Activated CD4-positive, alpha-beta T cell treated with anti-CD3 and anti-CD28 coated beads for 36 hours (primary cell): ENCODE measurements at regions not wholly inside any gene's neighbourhood (a gene's known extent, or its start where the extent isn't known, plus 50 kb on each side); places are given as distances from the start of the nearest gene placed in this dataset.

Experiments used
- ATAC-seq: fragments of 200-7000 bp; cut with Tn5 transposase; one replicate; pipeline ENCODE4 v1.10.0; 2021; ENCODE audit warnings: mild to moderate bottlenecking, moderate library complexity
- CTCF ChIA-PET: fragments of 350-600 bp; sonication (Branson Sonifier 250); formaldehyde crosslinking; loops from one replicate; lab custom pipeline; 2021; ENCODE audit warnings: antibody characterized with exemption; lab: Charles Lee
- POLR2A ChIA-PET: fragments of 350-600 bp; sonication (Branson Sonifier 250); formaldehyde crosslinking; loops from one replicate; lab custom pipeline; 2021; ENCODE audit warnings: antibody characterized with exemption, inconsistent platforms; lab: Charles Lee
- DNase-seq: peaks from one replicate; pipeline ENCODE4 v3.0.0-alpha.2; 2020
- H3K27ac Mint-ChIP-seq: one replicate; pipeline ENCODE4 v1.8.0; 2021; ENCODE audit warnings: mixed read lengths
- H3K27me3 Mint-ChIP-seq: one replicate; pipeline ENCODE4 v1.8.0; 2021; ENCODE audit warnings: mixed read lengths
- H3K36me3 Mint-ChIP-seq: one replicate; pipeline ENCODE4 v1.8.0; 2021; ENCODE audit warnings: low read depth, mixed read lengths
- H3K4me1 Mint-ChIP-seq: one replicate; pipeline ENCODE4 v1.8.0; 2021; ENCODE audit warnings: mixed read lengths
- H3K4me3 Mint-ChIP-seq: one replicate; pipeline ENCODE4 v1.8.0; 2021; ENCODE audit warnings: mild to moderate bottlenecking, moderate library complexity, mixed read lengths
- H3K9me3 Mint-ChIP-seq: one replicate; pipeline ENCODE4 v1.8.0; 2021; ENCODE audit warnings: low read depth, mixed read lengths
- intact Hi-C, 2 experiments: fragments of 100-400 bp; cut with DNase I in 1 of 2; cut with micrococcal nuclease in 1 of 2; formaldehyde crosslinking; loops; one replicate each; pipeline versions ENCODE4 v1.14.2 to v1.15.1; 2022 to 2024; cut with DNase I, micrococcal nuclease

DNA sequence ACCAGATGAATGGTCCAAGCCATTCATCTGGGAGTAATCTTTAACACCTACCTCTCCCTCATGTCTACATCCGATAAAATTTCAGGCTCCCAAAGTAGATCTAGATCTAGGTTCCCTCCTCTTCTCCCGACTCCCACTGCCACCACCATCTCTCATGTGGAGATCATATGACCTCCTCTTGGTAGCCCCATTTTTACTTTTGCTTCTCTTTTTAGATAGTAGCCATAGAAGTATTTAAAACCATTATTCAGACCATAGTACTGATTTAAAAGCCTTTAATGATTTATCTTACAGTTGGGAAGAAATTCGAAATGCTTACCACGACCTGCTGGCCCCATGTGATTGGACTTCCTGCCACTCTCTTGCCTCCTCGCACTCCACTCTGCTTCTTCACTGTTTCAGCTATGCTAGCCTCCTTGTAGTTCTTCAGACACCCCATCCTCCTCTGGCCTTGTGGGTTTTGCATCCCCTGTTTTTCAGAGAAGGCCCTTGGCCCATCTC lies 98.5 kb downstream of the RASSF10 start:
- Mint-ChIP-seq H3K4me3 (no peak overlapping the region), H3K27me3 (peaks cover 17% of the 10 kb centered on the region), H3K9me3 (no peaks in the 10 kb centered on the region), H3K27ac (no peak overlapping the region), H3K4me1 (no peaks in the 10 kb centered on the region), H3K36me3 (no peaks in the 10 kb centered on the region)
- ATAC-seq (no peak), DNase-seq (no peak)
- ChIA-PET CTCF (no interaction called here), POLR2A (no interaction called here)
- intact Hi-C loops, result no loop called here

GRCh38 chr11:13108416-13108815 lies 99.3 kb downstream of the RASSF10 start:
- ChIA-PET POLR2A (no interaction called here), CTCF (no interaction called here)
- Mint-ChIP-seq H3K27ac (no peak overlapping the region), H3K27me3 (peaks cover 17% of the 10 kb centered on the region), H3K4me3 (no peak overlapping the region), H3K9me3 (no peaks in the 10 kb centered on the region), H3K4me1 (no peaks in the 10 kb centered on the region), H3K36me3 (no peaks in the 10 kb centered on the region)
- DNase-seq, result no peak
- no peak for ATAC-seq
- intact Hi-C loops, result no loop called here

DNA sequence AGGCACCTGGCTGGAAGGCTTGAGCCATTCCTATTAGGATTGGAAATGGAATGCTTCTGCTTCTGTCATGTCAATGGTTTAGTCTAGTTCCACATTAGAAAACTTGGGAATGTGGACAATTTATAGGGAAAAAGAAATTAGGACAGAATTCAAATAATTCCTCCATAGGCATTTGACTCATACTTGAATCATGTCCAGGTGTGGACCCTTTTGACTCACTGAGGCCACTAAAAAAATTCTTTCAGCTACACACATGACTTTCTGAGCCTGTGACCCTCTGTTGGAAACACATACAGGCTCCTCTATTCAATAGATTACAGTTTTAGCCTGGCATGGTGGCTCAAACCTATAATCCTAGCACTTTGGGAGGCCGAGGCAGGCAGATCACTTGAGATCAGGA lies 100.5 kb downstream of the RASSF10 start:
- H3K36me3 Mint-ChIP-seq, result no peaks in the 10 kb centered on the region
- ATAC-seq (no peak), DNase-seq (no peak)
- ChIA-PET POLR2A (no interaction called here), CTCF (no interaction called here)
- intact Hi-C loops, result no loop called here
- H3K9me3 Mint-ChIP-seq, result no peaks in the 10 kb centered on the region
- H3K4me1 Mint-ChIP-seq, result no peaks in the 10 kb centered on the region
- no peak overlapping the region for H3K27ac Mint-ChIP-seq
- no peak overlapping the region for H3K4me3 Mint-ChIP-seq
- peaks cover 20% of the 10 kb centered on the region for H3K27me3 Mint-ChIP-seq

GRCh38 chr11:13110145-13110544 lies 101.0 kb downstream of the RASSF10 start:
- Mint-ChIP-seq H3K4me3 (no peak overlapping the region), H3K27me3 (peaks cover 16% of the 10 kb centered on the region), H3K9me3 (no peaks in the 10 kb centered on the region), H3K27ac (no peak overlapping the region), H3K36me3 (no peaks in the 10 kb centered on the region), H3K4me1 (no peaks in the 10 kb centered on the region)
- ATAC-seq (no peak), DNase-seq (no peak)
- POLR2A ChIA-PET, result no interaction called here
- intact Hi-C loops, result no loop called here
- CTCF ChIA-PET, result interaction anchor here (0.6 kb wide), 1 partner anchor 10 kb away, joined by 3 read pairs; no protein-coding TSS in a partner anchor

GRCh38 chr11:13110929-13111812 lies 102.1 kb downstream of the RASSF10 start:
- no peak for DNase-seq
- Mint-ChIP-seq H3K27me3 (peaks cover 15% of the 10 kb centered on the region), H3K27ac (no peak overlapping the region), H3K9me3 (no peaks in the 10 kb centered on the region), H3K36me3 (no peaks in the 10 kb centered on the region), H3K4me1 (no peaks in the 10 kb centered on the region), H3K4me3 (no peak overlapping the region)
- intact Hi-C loops, result no loop called here
- ChIA-PET POLR2A (no interaction called here), CTCF (interaction anchor here (0.6 kb wide), 1 partner anchor 9 kb away, joined by 3 read pairs; no protein-coding TSS in a partner anchor)
- ATAC-seq, result no peak

DNA sequence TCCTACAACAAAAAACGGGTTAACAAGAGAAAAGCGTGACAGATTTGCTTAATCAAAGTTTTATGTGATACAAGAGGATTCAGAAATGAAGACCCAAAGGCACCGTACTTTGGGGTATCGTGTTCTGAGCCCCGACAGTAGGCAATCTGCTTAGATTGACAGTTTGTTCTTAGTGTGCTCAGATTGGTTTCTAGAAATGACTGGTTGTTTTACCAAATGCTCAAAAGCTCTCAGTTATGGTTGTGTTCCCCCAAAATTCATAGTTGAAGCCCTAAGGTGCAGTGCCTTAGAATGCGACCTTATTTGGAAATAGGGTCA lies 102.7 kb downstream of the RASSF10 start:
- Mint-ChIP-seq H3K27me3 (peaks cover 19% of the 10 kb centered on the region), H3K4me1 (no peaks in the 10 kb centered on the region), H3K36me3 (no peaks in the 10 kb centered on the region), H3K9me3 (no peaks in the 10 kb centered on the region), H3K27ac (no peak overlapping the region), H3K4me3 (no peak overlapping the region)
- ATAC-seq (no peak), DNase-seq (no peak)
- intact Hi-C loops, result no loop called here
- CTCF ChIA-PET, result no interaction called here
- POLR2A ChIA-PET, result no interaction called here

DNA sequence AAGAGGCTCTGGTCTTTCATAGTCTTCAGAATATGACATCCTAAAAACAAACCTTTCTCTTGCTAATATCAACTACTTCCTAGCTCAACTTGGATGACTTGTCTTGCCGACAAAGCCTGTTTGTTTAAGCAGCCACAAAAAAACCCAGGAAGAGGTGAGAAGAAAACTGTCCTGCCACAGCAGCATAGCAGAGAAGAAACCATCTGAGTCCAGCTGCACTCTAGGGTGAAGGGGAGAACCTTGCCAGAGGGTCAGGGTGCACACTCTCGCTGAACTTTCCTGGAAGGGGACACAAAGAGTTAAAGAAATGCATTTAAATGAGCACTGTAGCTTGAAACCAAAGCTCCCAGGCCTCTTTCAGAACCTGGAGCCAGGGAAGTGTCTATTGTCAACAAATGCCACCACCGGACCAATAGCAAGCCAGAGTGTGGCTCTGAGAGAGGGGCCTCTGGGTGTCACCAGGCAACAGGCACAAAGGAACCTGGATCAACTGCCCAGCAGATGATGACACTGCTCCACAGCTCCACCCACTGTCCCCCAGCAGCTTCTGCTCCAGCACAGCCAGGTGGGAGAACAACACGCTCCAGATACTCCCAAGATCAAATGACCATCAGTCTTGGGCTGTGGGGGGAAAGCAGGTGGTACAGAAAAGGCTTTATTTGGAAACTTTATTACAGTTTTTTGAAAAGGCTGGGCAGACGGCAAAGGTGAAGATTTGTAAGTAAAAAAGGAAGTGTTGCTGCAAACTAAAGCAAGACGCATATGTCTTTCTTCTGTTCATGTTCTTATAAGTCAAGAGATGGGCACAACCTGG lies 105.7 kb downstream of the RASSF10 start:
- DNase-seq (no peak), ATAC-seq (no peak)
- no peak overlapping the region for H3K27ac Mint-ChIP-seq
- H3K4me3 Mint-ChIP-seq, result no peak overlapping the region
- no peaks in the 10 kb centered on the region for H3K9me3 Mint-ChIP-seq
- H3K27me3 Mint-ChIP-seq, result peaks cover 24% of the 10 kb centered on the region
- no peaks in the 10 kb centered on the region for H3K36me3 Mint-ChIP-seq
- H3K4me1 Mint-ChIP-seq, result no peaks in the 10 kb centered on the region
- intact Hi-C loops, result no loop called here
- CTCF ChIA-PET, result no interaction called here
- POLR2A ChIA-PET, result no interaction called here

DNA sequence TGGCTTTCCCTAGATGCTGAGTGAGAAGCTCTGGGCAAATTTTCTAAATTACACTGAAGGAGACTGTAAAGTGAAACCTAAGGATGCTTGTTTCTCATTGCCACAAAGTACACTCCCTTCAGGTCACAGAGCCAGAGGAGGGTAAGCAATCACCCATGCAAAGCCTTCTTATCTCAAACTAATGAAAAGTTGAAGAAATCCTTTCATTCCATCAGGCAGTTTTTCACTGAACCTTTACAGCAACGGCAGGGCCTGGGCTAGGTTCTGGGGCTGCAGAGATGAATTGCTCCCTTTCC lies 106.2 kb downstream of the RASSF10 start:
- CTCF ChIA-PET, result no interaction called here
- intact Hi-C loops, result no loop called here
- Mint-ChIP-seq H3K36me3 (no peaks in the 10 kb centered on the region), H3K9me3 (no peaks in the 10 kb centered on the region), H3K4me3 (no peak overlapping the region), H3K4me1 (no peaks in the 10 kb centered on the region), H3K27ac (no peak overlapping the region), H3K27me3 (peaks cover 24% of the 10 kb centered on the region)
- ATAC-seq, result no peak
- DNase-seq, result no peak
- POLR2A ChIA-PET, result no interaction called here

DNA sequence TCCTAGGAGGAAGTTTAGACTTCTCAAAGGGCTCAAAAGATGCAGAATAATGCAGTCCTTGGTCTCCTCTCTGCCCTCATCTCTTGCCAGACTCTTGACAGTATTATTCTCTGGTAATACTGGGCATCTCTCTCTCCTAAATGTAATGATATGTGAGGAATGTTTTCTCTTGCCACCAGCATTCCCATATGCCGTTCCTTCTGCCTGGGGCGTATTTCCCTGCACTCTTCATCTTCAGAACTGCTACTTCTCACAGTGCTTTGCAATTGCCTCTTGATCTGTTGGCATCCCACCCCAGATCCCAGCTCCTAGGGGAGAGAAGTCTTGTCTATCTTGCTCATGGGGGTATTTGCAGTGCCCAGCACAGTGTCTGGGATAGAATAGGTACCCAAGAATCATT lies 107.4 kb downstream of the RASSF10 start:
- no peak overlapping the region for H3K4me3 Mint-ChIP-seq
- POLR2A ChIA-PET, result no interaction called here
- no peaks in the 10 kb centered on the region for H3K36me3 Mint-ChIP-seq
- intact Hi-C loops, result no loop called here
- ATAC-seq (no peak), DNase-seq (no peak)
- H3K9me3 Mint-ChIP-seq, result no peaks in the 10 kb centered on the region
- no peaks in the 10 kb centered on the region for H3K4me1 Mint-ChIP-seq
- peaks cover 26% of the 10 kb centered on the region for H3K27me3 Mint-ChIP-seq
- H3K27ac Mint-ChIP-seq, result no peak overlapping the region
- CTCF ChIA-PET, result interaction anchor here (1.1 kb wide), 1 partner anchor 153 kb away, joined by 3 read pairs; no protein-coding TSS in a partner anchor

GRCh38 chr11:13117344-13117743 lies 108.2 kb downstream of the RASSF10 start:
- Mint-ChIP-seq H3K27ac (no peak overlapping the region), H3K9me3 (no peaks in the 10 kb centered on the region), H3K4me3 (no peak overlapping the region), H3K27me3 (peaks cover 27% of the 10 kb centered on the region), H3K4me1 (no peaks in the 10 kb centered on the region), H3K36me3 (no peaks in the 10 kb centered on the region)
- ChIA-PET POLR2A (no interaction called here), CTCF (interaction anchor here (1.1 kb wide), 1 partner anchor 153 kb away, joined by 3 read pairs; no protein-coding TSS in a partner anchor)
- ATAC-seq (no peak), DNase-seq (no peak)
- intact Hi-C loops, result no loop called here

DNA sequence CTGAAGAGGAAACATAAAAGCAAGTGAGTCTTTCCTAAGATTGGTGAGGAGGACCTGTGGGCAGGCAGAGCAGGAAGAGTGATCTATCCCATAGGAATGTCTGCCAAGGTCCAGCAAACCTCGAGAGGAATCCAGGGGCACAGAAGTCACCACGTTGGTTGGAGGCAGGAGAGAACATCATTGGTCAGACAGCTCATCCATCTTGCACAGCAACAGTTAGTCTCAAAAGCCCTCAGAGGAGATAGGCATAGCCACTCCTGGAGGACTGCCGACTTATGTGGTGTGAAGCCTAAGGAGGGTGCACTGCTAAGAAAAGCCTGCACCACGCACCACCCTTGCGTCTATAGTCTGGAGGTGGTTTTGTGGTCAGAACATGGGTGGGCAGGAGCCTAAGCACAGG lies 109.1 kb downstream of the RASSF10 start:
- intact Hi-C loops, result no loop called here
- CTCF ChIA-PET, result interaction anchor here (0.8 kb wide), 1 partner anchor 114 kb away, joined by 3 read pairs; no protein-coding TSS in a partner anchor
- POLR2A ChIA-PET, result no interaction called here
- peaks cover 33% of the 10 kb centered on the region for H3K27me3 Mint-ChIP-seq
- DNase-seq (no peak), ATAC-seq (no peak)
- no peaks in the 10 kb centered on the region for H3K4me1 Mint-ChIP-seq
- no peak overlapping the region for H3K4me3 Mint-ChIP-seq
- H3K27ac Mint-ChIP-seq, result no peak overlapping the region
- no peaks in the 10 kb centered on the region for H3K36me3 Mint-ChIP-seq
- H3K9me3 Mint-ChIP-seq, result peaks cover 2% of the 10 kb centered on the region

GRCh38 chr11:13118650-13119049 lies 109.5 kb downstream of the RASSF10 start:
- Mint-ChIP-seq H3K4me3 (no peak overlapping the region), H3K4me1 (no peaks in the 10 kb centered on the region), H3K36me3 (no peaks in the 10 kb centered on the region), H3K27ac (no peak overlapping the region), H3K9me3 (peaks cover 3% of the 10 kb centered on the region), H3K27me3 (peaks cover 32% of the 10 kb centered on the region)
- ChIA-PET POLR2A (no interaction called here), CTCF (interaction anchor here (0.8 kb wide), 1 partner anchor 113 kb away, joined by 3 read pairs; no protein-coding TSS in a partner anchor)
- no peak for ATAC-seq
- intact Hi-C loops, result no loop called here
- DNase-seq, result no peak
